GM10248 (cell line): ENCODE measurements at regions not wholly inside any gene's neighbourhood (a gene's known extent, or its start where the extent isn't known, plus 50 kb on each side); places are given as distances from the start of the nearest gene placed in this dataset.

Source experiments
- CTCF ChIA-PET: fragments of 300-600 bp; sonication (Branson Sonifier 250); formaldehyde crosslinking; extraction: SDS; loops from one replicate; lab custom pipeline; 2021; ENCODE audit warnings: antibody characterized with exemption; lab: Yijun Ruan, JAX
- POLR2A ChIA-PET: fragments of 350-650 bp; sonication (Branson Sonifier 250); formaldehyde crosslinking; extraction: SDS; loops from one replicate; lab custom pipeline; 2020; ENCODE audit warnings: antibody characterized with exemption; lab: Yijun Ruan, JAX
- DNase-seq: peaks from one replicate; pipeline ENCODE4 v3.0.0; 2012; ENCODE audit errors: extremely low spot score
- CTCF ChIP-seq: IDR thresholded peaks from 2 replicates; pipeline ENCODE4 v1.5.1; 2012; ENCODE audit warnings: mild to moderate bottlenecking, low read depth; ENCODE audit errors: extremely low read depth, missing control alignments, control extremely low read depth

- no peak for DNase-seq
- TF ChIP-seq CTCF = no peak
- CTCF ChIA-PET = interaction anchor here (2.0 kb wide), 1 partner anchor 13 kb away, joined by 4 read pairs; no protein-coding TSS in a partner anchor
- POLR2A ChIA-PET = no interaction called here
Measured at GRCh38 chr2:13616059-13616458, 899.3 kb downstream of the TRIB2 start.

- ChIA-PET POLR2A (no interaction called here), CTCF (interaction anchor here (2.0 kb wide), 1 partner anchor 13 kb away, joined by 4 read pairs; no protein-coding TSS in a partner anchor)
- no peak for TF ChIP-seq CTCF
- DNase-seq = no peak
Measured at GRCh38 chr2:13616616-13617015, 899.9 kb downstream of the TRIB2 start.

- TF ChIP-seq CTCF = no peak
- CTCF ChIA-PET = interaction anchor here (1.1 to 1.9 kb wide), 2 partner anchors 12 to 17 kb away, joined by 3 to 4 read pairs; no protein-coding TSS in a partner anchor
Measured at GRCh38 chr2:13628122-13628521, 911.4 kb downstream of the TRIB2 start.

GRCh38 chr2:13638181-13638580, 921.4 kb downstream of the TRIB2 start:
- CTCF ChIA-PET = no interaction called here
- POLR2A ChIA-PET = no interaction called here
- DNase-seq = no peak
- TF ChIP-seq CTCF = no peak

More at GRCh38 chr2:13628122-13628521, 911.4 kb downstream of the TRIB2 start:
- no peak for DNase-seq
- POLR2A ChIA-PET = no interaction called here

GRCh38 chr2:13649918-13650317, 933.2 kb downstream of the TRIB2 start:
- CTCF ChIA-PET = no interaction called here
- no peak for DNase-seq
- no peak for TF ChIP-seq CTCF
- POLR2A ChIA-PET = no interaction called here

- no peak for TF ChIP-seq CTCF
- no peak for DNase-seq
- CTCF ChIA-PET = no interaction called here
- POLR2A ChIA-PET = no interaction called here
Measured at GRCh38 chr2:13650586-13651180, 933.9 kb downstream of the TRIB2 start.
